ENCODE measurements at regions not wholly inside any gene's neighbourhood (a gene's known extent, or its start where the extent isn't known, plus 50 kb on each side); places are given as distances from the start of the nearest gene placed in this dataset.

DNA sequence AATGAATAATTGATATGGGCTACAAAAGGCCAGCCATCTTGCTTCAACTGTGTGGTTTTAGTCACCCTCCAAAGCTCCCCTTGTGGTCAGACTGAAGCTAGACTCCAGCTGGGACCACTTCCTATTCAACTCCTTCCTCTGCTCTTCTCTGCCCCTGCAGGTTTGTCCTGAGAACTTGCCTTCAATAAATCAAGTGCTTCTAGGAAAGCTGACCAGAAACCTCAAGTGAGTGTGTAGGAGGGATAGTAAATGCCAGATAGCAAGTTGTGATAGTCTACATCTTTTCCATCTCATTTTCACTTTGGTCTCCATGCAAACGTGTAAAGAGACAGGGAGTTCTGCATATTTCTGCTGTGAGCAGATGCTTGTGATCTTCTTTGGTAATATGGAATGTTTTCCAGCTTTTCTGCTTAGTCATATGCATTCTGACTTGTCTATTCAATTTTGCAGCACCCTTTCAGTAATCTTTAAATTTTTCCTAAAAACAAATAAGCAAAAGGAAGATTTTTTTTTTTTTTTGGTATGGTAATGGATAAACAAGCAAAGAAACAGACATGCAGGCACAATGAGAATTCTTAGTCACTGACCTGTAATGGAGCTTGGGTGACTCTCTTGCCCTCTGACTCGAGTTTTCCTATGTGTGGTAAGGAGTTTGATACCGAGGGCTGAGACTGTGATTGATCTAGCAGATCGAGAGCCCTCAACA lies 201.3 kb upstream of the BTBD3 start:
- no peak for DNase-seq
- intact Hi-C loops (cut with DNase I; ENCODE audit: low total_unique reads): no loop called here
- TF ChIP-seq CTCF (IDR thresholded peaks at IDR 0.05): no peak
- Histone ChIP-seq H3K9me3 (no peaks in the 10 kb centered on the region), H3K27me3 (no peaks in the 10 kb centered on the region), H3K36me3 (no peaks in the 10 kb centered on the region), H3K27ac (no peak overlapping the region), H3K4me1 (no peaks in the 10 kb centered on the region), H3K4me3 (no peak overlapping the region)

DNA sequence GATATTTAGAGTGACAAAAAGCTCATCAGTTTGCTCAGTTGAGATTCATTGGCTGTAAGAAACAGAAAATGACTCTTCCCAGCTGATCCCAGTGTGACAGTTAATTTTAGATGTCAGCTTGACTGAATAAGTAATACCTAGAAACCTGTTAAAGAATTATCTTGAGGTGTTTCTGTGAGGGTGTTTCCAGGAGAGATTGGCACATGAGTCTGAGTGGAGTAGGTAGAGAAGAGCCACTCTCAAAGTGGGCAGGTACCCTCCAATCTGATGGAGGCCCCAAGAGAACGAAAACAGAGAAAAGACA lies 200.8 kb upstream of the BTBD3 start:
- Histone ChIP-seq H3K4me1 (no peaks in the 10 kb centered on the region), H3K27me3 (no peaks in the 10 kb centered on the region), H3K36me3 (no peaks in the 10 kb centered on the region), H3K4me3 (no peak overlapping the region), H3K9me3 (no peaks in the 10 kb centered on the region), H3K27ac (no peak overlapping the region)
- DNase-seq: no peak
- TF ChIP-seq CTCF (IDR thresholded peaks at IDR 0.05): no peak
- intact Hi-C loops (cut with DNase I; ENCODE audit: low total_unique reads): no loop called here

DNA sequence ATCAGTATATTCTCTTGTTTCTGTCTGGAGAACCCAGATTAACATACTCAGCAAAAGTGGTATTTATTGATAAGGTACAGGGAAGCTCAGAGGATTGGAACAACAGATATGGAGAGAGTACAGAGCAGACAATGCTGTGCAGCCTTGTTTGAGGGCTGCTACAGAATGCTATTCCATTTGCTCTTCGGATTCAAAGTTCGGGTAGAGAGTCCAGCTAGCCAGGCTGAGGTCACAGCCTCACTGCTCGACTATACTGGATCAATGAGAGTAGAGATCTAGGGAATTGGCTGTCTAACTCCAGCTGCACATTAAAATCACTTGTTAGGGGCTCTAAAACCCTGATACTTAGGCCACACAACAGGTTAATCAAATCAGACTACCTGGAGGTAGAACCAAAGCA lies 200.1 kb upstream of the BTBD3 start:
- intact Hi-C loops (cut with DNase I; ENCODE audit: low total_unique reads): no loop called here
- H3K27ac ChIP-seq: no peak overlapping the region

DNA sequence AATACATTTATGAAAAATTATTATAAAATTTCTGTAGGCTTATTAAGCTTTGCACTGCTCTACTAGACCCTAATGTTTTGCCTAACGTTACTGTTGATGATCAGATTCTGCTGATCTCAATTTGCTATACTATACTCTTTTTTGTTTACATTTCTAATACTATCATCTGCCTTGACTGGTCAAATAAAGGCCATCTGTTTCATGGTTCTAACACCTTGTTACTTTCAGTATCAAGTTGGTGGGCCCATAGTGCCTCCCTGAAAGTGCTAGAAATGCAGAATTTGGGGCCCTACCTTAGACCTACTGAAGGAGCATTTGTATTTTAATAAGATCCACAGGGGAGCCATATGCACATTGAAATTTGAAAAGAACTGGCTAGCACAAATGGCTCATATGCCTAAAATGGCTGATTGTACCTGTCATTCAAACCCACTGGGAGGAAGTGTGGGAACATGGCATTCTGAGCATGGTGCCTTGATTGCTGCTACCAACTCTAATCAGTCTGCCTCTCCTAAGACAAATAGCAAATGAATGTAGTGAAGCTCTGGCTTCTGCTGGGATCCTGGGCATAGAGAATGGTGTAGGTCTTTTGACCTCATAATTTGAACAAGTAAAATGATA lies 199.1 kb upstream of the BTBD3 start:
- DNase-seq: no peak
- H3K4me1 ChIP-seq: no peaks in the 10 kb centered on the region
- no peaks in the 10 kb centered on the region for H3K27me3 ChIP-seq
- H3K9me3 ChIP-seq: no peaks in the 10 kb centered on the region
- no peak overlapping the region for H3K27ac ChIP-seq
- H3K4me3 ChIP-seq: no peak overlapping the region
- intact Hi-C loops (cut with DNase I; ENCODE audit: low total_unique reads): no loop called here
- TF ChIP-seq CTCF (IDR thresholded peaks at IDR 0.05): no peak
- no peaks in the 10 kb centered on the region for H3K36me3 ChIP-seq

More for the DNA sequence above, 200.1 kb upstream of the BTBD3 start:
- H3K27me3 ChIP-seq: no peaks in the 10 kb centered on the region
- no peaks in the 10 kb centered on the region for H3K9me3 ChIP-seq
- H3K4me1 ChIP-seq: no peaks in the 10 kb centered on the region
- H3K36me3 ChIP-seq: no peaks in the 10 kb centered on the region
- H3K4me3 ChIP-seq: no peak overlapping the region
- no peak for DNase-seq
- TF ChIP-seq CTCF (IDR thresholded peaks at IDR 0.05): no peak

- no peak for TF ChIP-seq CTCF (IDR thresholded peaks at IDR 0.05)
- no peaks in the 10 kb centered on the region for H3K4me1 ChIP-seq
- no peaks in the 10 kb centered on the region for H3K9me3 ChIP-seq
- H3K36me3 ChIP-seq: no peaks in the 10 kb centered on the region
- H3K27me3 ChIP-seq: no peaks in the 10 kb centered on the region
- intact Hi-C loops (cut with DNase I; ENCODE audit: low total_unique reads): no loop called here
- H3K27ac ChIP-seq: no peak overlapping the region
- H3K4me3 ChIP-seq: no peak overlapping the region
- DNase-seq: no peak
Observed at GRCh38 chr20:11719153-11719552, 198.5 kb upstream of the BTBD3 start.

Measured in tibial artery (tissue), 4 donors.